Keratinocyte (primary cell): ENCODE measurements at regions not wholly inside any gene's neighbourhood (a gene's known extent, or its start where the extent isn't known, plus 50 kb on each side); places are given as distances from the start of the nearest gene placed in this dataset.

ENCODE experiments used
- DNase-seq: peaks from one replicate; pipeline ENCODE4 v3.0.0-alpha.2; 2011; ENCODE audit warnings: low read depth, missing footprints, low spot score
- FAIRE-seq: peaks from 2 replicates; lab custom pipeline; 2011; peaks lifted over from hg19 to GRCh38; lab: Jason Lieb, UNC
- H2AFZ ChIP-seq: 2 replicates; pipeline ENCODE4 v1.6.0; 2012; ENCODE audit warnings: low read length, control low read depth, inconsistent platforms; ENCODE audit not compliant: control insufficient read depth
- H3K27ac ChIP-seq: 2 replicates; pipeline ENCODE4 v1.5.1; 2011; ENCODE audit warnings: low read length; ENCODE audit not compliant: control insufficient read depth, insufficient read depth
- H3K27me3 ChIP-seq: 3 replicates; pipeline ENCODE4 v1.6.0; 2011; ENCODE audit warnings: low read length; ENCODE audit not compliant: control insufficient read depth, insufficient read depth; ENCODE audit errors: extremely low read depth
- H3K36me3 ChIP-seq, 2 experiments: 2 replicates in 1 of 2; 3 replicates in 1 of 2; pipeline ENCODE4 v1.5.1; 2011; ENCODE audit warnings: low read length in 2 of 2, mild to moderate bottlenecking in 1 of 2; ENCODE audit not compliant: control insufficient read depth in 2 of 2, insufficient read depth in 2 of 2; ENCODE audit errors: extremely low read depth in 1 of 2
- H3K4me1 ChIP-seq: 3 replicates; pipeline ENCODE4 v1.5.1; 2011; ENCODE audit warnings: low read length; ENCODE audit not compliant: control insufficient read depth, insufficient read depth; ENCODE audit errors: extremely low read depth
- H3K4me2 ChIP-seq: 3 replicates; pipeline ENCODE4 v1.6.0; 2011; ENCODE audit warnings: low read depth, low read length; ENCODE audit not compliant: control insufficient read depth, insufficient read depth; ENCODE audit errors: extremely low read depth
- H3K4me3 ChIP-seq, 3 experiments: fragments of 200-600 bp in 1 of 3; sonication (generic) in 1 of 3; 2 replicates in 2 of 3; 3 replicates in 1 of 3; pipeline ENCODE4 v1.5.1; 2011 to 2016; ENCODE audit warnings: low read length in 3 of 3, mild to moderate bottlenecking in 3 of 3, control low read depth in 2 of 3, inconsistent platforms in 1 of 3, low read depth in 1 of 3, mixed read lengths in 1 of 3, mixed run types in 1 of 3, moderate library complexity in 1 of 3; ENCODE audit not compliant: control insufficient read depth in 2 of 3, insufficient read depth in 2 of 3; ENCODE audit errors: extremely low read depth in 1 of 3
- H3K79me2 ChIP-seq: 2 replicates; pipeline ENCODE4 v1.6.0; 2012; ENCODE audit warnings: low read length; ENCODE audit not compliant: control insufficient read depth, insufficient read depth
- H3K9ac ChIP-seq: 3 replicates; pipeline ENCODE4 v1.6.0; 2011; ENCODE audit warnings: low read length; ENCODE audit not compliant: control insufficient read depth, insufficient read depth; ENCODE audit errors: extremely low read depth
- H3K9me1 ChIP-seq: 3 replicates; pipeline ENCODE4 v1.6.0; 2011; ENCODE audit warnings: low read length; ENCODE audit not compliant: control insufficient read depth, insufficient read depth; ENCODE audit errors: extremely low read depth
- H3K9me3 ChIP-seq: 2 replicates; pipeline ENCODE4 v1.5.1; 2012; ENCODE audit warnings: low read depth, low read length; ENCODE audit not compliant: control insufficient read depth
- H4K20me1 ChIP-seq: 3 replicates; pipeline ENCODE4 v1.6.0; 2011; ENCODE audit warnings: low read length; ENCODE audit not compliant: control insufficient read depth, insufficient read depth; ENCODE audit errors: extremely low read depth
- EZH2 ChIP-seq: IDR thresholded peaks from one replicate; pipeline ENCODE4 v1.6.1; 2012; ENCODE audit warnings: inconsistent platforms, mild to moderate bottlenecking, low read length, moderate library complexity
- dilution Hi-C: fragments of 300-500 bp; cut with MboI; formaldehyde crosslinking; loops from one replicate; pipeline ENCODE4 v1.7.0; 2020; ENCODE audit warnings: low sequenced_read_pairs; ENCODE audit not compliant: extremely low pct_ligation_motif_present
- TF ChIP-seq, protein P1 (sequence below), 3 experiments: IDR thresholded peaks in 1 of 3; conservative IDR thresholded peaks in 1 of 3; optimal IDR thresholded peaks in 1 of 3; 2 replicates in 2 of 3; 3 replicates in 1 of 3; pipeline versions ENCODE3 to v1.5.1; 2011; ENCODE audit warnings: low read length in 3 of 3, mild to moderate bottlenecking in 3 of 3, moderate library complexity in 2 of 3, control low read depth in 1 of 3, inconsistent platforms in 1 of 3; ENCODE audit not compliant: insufficient read depth in 2 of 3; ENCODE audit errors: extremely low read depth in 1 of 3

DNA sequence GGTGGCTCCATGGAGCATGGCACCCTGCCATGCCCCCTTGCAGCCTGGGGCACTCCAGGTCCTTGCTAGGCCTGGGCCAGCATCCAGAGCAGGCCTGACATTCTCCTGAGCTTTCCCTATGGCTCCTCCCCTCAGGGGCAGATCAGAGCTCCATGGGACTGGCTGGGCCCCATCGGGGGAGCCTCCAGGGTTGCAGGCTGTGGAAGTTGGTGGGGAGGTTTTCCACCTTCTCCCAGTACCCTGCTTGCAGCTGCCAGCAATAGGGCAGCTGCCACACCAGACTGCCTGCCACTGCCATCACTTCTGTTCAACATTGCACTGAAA, 75.7 kb upstream of the TP63 start:
- DNase-seq, result no peak
- H3K79me2 ChIP-seq, result no peaks in the 10 kb centered on the region
- no peak overlapping the region for H3K4me3 ChIP-seq
- no peak overlapping the region for H3K4me2 ChIP-seq
- no peaks in the 10 kb centered on the region for H4K20me1 ChIP-seq
- peaks cover 5% of the 10 kb centered on the region for H3K4me1 ChIP-seq
- no peaks in the 10 kb centered on the region for H3K9me3 ChIP-seq
- no peak overlapping the region for H2AFZ ChIP-seq
- H3K36me3 ChIP-seq, result no peaks in the 10 kb centered on the region
- no peak overlapping the region for H3K9ac ChIP-seq
- H3K27ac ChIP-seq, result no peak overlapping the region
- no peaks in the 10 kb centered on the region for H3K27me3 ChIP-seq
- dilution Hi-C loops, result no loop called here
- no peaks in the 10 kb centered on the region for H3K9me1 ChIP-seq
- TF ChIP-seq, protein P1, sequence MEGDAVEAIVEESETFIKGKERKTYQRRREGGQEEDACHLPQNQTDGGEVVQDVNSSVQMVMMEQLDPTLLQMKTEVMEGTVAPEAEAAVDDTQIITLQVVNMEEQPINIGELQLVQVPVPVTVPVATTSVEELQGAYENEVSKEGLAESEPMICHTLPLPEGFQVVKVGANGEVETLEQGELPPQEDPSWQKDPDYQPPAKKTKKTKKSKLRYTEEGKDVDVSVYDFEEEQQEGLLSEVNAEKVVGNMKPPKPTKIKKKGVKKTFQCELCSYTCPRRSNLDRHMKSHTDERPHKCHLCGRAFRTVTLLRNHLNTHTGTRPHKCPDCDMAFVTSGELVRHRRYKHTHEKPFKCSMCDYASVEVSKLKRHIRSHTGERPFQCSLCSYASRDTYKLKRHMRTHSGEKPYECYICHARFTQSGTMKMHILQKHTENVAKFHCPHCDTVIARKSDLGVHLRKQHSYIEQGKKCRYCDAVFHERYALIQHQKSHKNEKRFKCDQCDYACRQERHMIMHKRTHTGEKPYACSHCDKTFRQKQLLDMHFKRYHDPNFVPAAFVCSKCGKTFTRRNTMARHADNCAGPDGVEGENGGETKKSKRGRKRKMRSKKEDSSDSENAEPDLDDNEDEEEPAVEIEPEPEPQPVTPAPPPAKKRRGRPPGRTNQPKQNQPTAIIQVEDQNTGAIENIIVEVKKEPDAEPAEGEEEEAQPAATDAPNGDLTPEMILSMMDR (optimal IDR thresholded peaks at IDR 0.05 in 1 of 3, IDR thresholded peaks at IDR 0.05 in 1 of 3, conservative IDR thresholded peaks at IDR 0.05 in 1 of 3; ENCODE audit: extremely low read depth in 1 of 3, insufficient read depth in 2 of 3, low read length in 3 of 3), result no peak
- no peak for TF ChIP-seq EZH2
- no peak for FAIRE-seq

GRCh38 chr3:189557824-189558223, 73.4 kb upstream of the TP63 start:
- Histone ChIP-seq H3K79me2 (no peaks in the 10 kb centered on the region), H3K27ac (no peak overlapping the region), H3K9me1 (no peaks in the 10 kb centered on the region), H4K20me1 (no peaks in the 10 kb centered on the region), H3K9ac (no peak overlapping the region), H3K4me3 (no peak overlapping the region), H3K4me1 (peaks cover 5% of the 10 kb centered on the region), H3K27me3 (no peaks in the 10 kb centered on the region), H3K36me3 (no peaks in the 10 kb centered on the region), H3K9me3 (no peaks in the 10 kb centered on the region), H3K4me2 (no peak overlapping the region), H2AFZ (no peak overlapping the region)
- TF ChIP-seq, protein P1 (optimal IDR thresholded peaks at IDR 0.05 in 1 of 3, IDR thresholded peaks at IDR 0.05 in 1 of 3, conservative IDR thresholded peaks at IDR 0.05 in 1 of 3; ENCODE audit: extremely low read depth in 1 of 3, insufficient read depth in 2 of 3, low read length in 3 of 3), result no peak
- TF ChIP-seq EZH2, result no peak
- FAIRE-seq, result no peak
- dilution Hi-C loops, result no loop called here
- DNase-seq, result no peak
